ENCODE measurements at regions not wholly inside any gene's neighbourhood (a gene's known extent, or its start where the extent isn't known, plus 50 kb on each side); places are given as distances from the start of the nearest gene placed in this dataset.

DNA sequence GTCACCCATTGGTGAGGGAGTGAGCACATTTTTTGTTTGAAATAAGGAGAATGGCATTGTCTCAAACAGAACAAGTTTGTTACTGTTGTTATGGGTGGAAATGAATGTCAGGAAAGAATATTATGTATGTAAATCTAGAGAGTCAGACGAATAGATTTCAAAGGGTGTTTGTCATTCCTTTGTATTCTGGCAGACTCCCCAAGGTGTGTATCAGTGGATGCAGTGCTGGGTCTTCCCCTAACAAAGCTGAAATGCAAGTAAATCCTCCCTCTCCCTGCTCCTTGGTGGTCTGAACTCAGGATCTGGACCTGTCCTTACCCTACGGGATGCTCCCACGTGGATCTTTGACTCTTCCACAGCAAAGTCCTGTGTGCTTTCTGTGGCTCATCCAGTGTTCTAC is 139.5 kb upstream of the ZNF516 start:
- TF ChIP-seq TOX (CRISPR knock-in tag; IDR thresholded peaks at IDR 0.05; ENCODE audit: borderline replicate concordance) (no peak), ARNTL (CRISPR knock-in tag; IDR thresholded peaks at IDR 0.05; ENCODE audit: borderline replicate concordance, low read depth) (no peak), CSDC2 (CRISPR knock-in tag; IDR thresholded peaks at IDR 0.05) (no peak), ESRRG (CRISPR knock-in tag; IDR thresholded peaks at IDR 0.05) (no peak), POU6F1 (CRISPR knock-in tag; IDR thresholded peaks at IDR 0.05; ENCODE audit: borderline replicate concordance, low read depth) (no peak), ZFP30 (CRISPR knock-in tag; IDR thresholded peaks at IDR 0.05) (no peak), ZC3H10 (CRISPR knock-in tag; IDR thresholded peaks at IDR 0.05) (no peak), SNAI2 (CRISPR knock-in tag; IDR thresholded peaks at IDR 0.05) (no peak)
- no peak for ATAC-seq

- ATAC-seq: no peak
- TF ChIP-seq TOX (CRISPR knock-in tag; IDR thresholded peaks at IDR 0.05; ENCODE audit: borderline replicate concordance): no peak
- TF ChIP-seq BACH2 (CRISPR knock-in tag; IDR thresholded peaks at IDR 0.05; ENCODE audit: borderline replicate concordance): no peak
- TF ChIP-seq OSR1 (CRISPR knock-in tag; IDR thresholded peaks at IDR 0.05): no peak
- no peak for TF ChIP-seq GLIS3 (CRISPR knock-in tag; IDR thresholded peaks at IDR 0.05)
- no peak for TF ChIP-seq ISL1 (CRISPR knock-in tag; IDR thresholded peaks at IDR 0.05)
- no peak for TF ChIP-seq ZNF8 (CRISPR knock-in tag; IDR thresholded peaks at IDR 0.05)
- no peak for TF ChIP-seq TSHZ2 (CRISPR knock-in tag; IDR thresholded peaks at IDR 0.05)
- no peak for TF ChIP-seq ZFP30 (CRISPR knock-in tag; IDR thresholded peaks at IDR 0.05)
- TF ChIP-seq PATZ1 (CRISPR knock-in tag; IDR thresholded peaks at IDR 0.05; ENCODE audit: borderline replicate concordance): no peak
- no peak for TF ChIP-seq ZFP3 (CRISPR knock-in tag; IDR thresholded peaks at IDR 0.05)
- no peak for TF ChIP-seq ZNF70 (CRISPR knock-in tag; IDR thresholded peaks at IDR 0.05)
- TF ChIP-seq SNAI2 (CRISPR knock-in tag; IDR thresholded peaks at IDR 0.05): no peak
- TF ChIP-seq ZC3H10 (CRISPR knock-in tag; IDR thresholded peaks at IDR 0.05): no peak
- TF ChIP-seq ESRRG (CRISPR knock-in tag; IDR thresholded peaks at IDR 0.05): no peak
- no peak for TF ChIP-seq ARNTL (CRISPR knock-in tag; IDR thresholded peaks at IDR 0.05; ENCODE audit: borderline replicate concordance, low read depth)
- TF ChIP-seq ZNF565 (CRISPR knock-in tag; conservative IDR thresholded peaks at IDR 0.05; ENCODE audit: low read depth): no peak
- no peak for TF ChIP-seq RARB (CRISPR knock-in tag; IDR thresholded peaks at IDR 0.05)
- TF ChIP-seq, protein P1, sequence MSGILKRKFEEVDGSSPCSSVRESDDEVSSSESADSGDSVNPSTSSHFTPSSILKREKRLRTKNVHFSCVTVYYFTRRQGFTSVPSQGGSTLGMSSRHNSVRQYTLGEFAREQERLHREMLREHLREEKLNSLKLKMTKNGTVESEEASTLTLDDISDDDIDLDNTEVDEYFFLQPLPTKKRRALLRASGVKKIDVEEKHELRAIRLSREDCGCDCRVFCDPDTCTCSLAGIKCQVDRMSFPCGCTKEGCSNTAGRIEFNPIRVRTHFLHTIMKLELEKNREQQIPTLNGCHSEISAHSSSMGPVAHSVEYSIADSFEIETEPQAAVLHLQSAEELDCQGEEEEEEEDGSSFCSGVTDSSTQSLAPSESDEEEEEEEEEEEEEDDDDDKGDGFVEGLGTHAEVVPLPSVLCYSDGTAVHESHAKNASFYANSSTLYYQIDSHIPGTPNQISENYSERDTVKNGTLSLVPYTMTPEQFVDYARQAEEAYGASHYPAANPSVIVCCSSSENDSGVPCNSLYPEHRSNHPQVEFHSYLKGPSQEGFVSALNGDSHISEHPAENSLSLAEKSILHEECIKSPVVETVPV (CRISPR knock-in tag; IDR thresholded peaks at IDR 0.05): no peak
- no peak for TF ChIP-seq TCF4 (CRISPR knock-in tag; IDR thresholded peaks at IDR 0.05; ENCODE audit: borderline replicate concordance)
- TF ChIP-seq CSDC2 (CRISPR knock-in tag; IDR thresholded peaks at IDR 0.05): no peak
Measured at GRCh38 chr18:76633588-76634269, 138.7 kb upstream of the ZNF516 start.

DNA sequence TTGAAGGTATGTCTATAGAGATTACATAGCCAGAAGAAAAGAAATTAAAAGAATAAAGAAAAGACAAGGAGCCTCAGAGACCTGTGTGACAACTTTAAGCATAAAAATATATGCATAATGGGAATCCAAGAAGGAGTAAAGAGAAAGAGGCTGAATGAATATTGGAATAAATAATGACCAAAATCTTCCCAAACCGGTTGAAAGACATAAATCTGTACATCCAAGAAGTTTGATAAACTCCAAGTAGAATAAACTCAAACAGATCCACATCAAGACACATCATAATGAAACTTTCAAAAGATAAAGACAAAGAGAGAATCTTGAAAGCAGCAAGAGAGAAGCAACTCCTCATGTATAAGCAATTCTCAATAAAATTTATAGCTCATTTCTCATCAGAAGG is 132.4 kb upstream of the ZNF516 start:
- no peak for ATAC-seq
- TF ChIP-seq TCF4 (CRISPR knock-in tag; IDR thresholded peaks at IDR 0.05; ENCODE audit: borderline replicate concordance): no peak
- no peak for TF ChIP-seq CREB5 (CRISPR knock-in tag; IDR thresholded peaks at IDR 0.05; ENCODE audit: low read depth)
- no peak for TF ChIP-seq POU6F1 (CRISPR knock-in tag; IDR thresholded peaks at IDR 0.05; ENCODE audit: borderline replicate concordance, low read depth)
- TF ChIP-seq ARNTL (CRISPR knock-in tag; IDR thresholded peaks at IDR 0.05; ENCODE audit: borderline replicate concordance, low read depth): no peak
- no peak for TF ChIP-seq PPARA (CRISPR knock-in tag; IDR thresholded peaks at IDR 0.05; ENCODE audit: borderline replicate concordance)
- TF ChIP-seq, protein P1 (CRISPR knock-in tag; IDR thresholded peaks at IDR 0.05): no peak
- TF ChIP-seq ZC3H10 (CRISPR knock-in tag; IDR thresholded peaks at IDR 0.05): no peak
- no peak for TF ChIP-seq RARB (CRISPR knock-in tag; IDR thresholded peaks at IDR 0.05)
- no peak for TF ChIP-seq TOX (CRISPR knock-in tag; IDR thresholded peaks at IDR 0.05; ENCODE audit: borderline replicate concordance)

All from SK-N-SH treated with all-trans-retinoic acid at 6 μM for 48 hours (cell line).